K562 (cell line): ENCODE measurements at regions not wholly inside any gene's neighbourhood (a gene's known extent, or its start where the extent isn't known, plus 50 kb on each side); places are given as distances from the start of the nearest gene placed in this dataset.

ENCODE experiments used
- ATAC-seq: fragments of 200-7000 bp; cut with Tn5 transposase; 3 replicates; pipeline ENCODE4 v1.9.1; 2020; ENCODE audit warnings: moderate library complexity
- BruUV-seq: library from RNA; stranded (reverse); fragments of 400-500 nt; replicated peaks from 2 replicates; lab custom pipeline; 2021; lab: Mats Ljungman, UMichigan
- CTCF ChIA-PET: fragments of 300-600 bp; formaldehyde crosslinking; extraction: SDS; loops from one replicate; lab custom pipeline; 2021; ENCODE audit warnings: low intra/inter-chr PET ratio; lab: Yijun Ruan, JAX
- POLR2A ChIA-PET: fragments of 300-600, 350-650 bp; sonication (Branson Sonifier 250); formaldehyde crosslinking; extraction: SDS; loops from one replicate; lab custom pipeline; 2021; ENCODE audit warnings: antibody characterized with exemption, inconsistent platforms; lab: Yijun Ruan, JAX
- DNase-seq, 4 experiments: peaks; one replicate each; pipeline versions ENCODE4 v3.0.0 to v3.0.0-alpha.2; 2011 to 2018; ENCODE audit warnings: low spot score in 3 of 4, mixed read lengths in 3 of 4; ENCODE audit errors: extremely low read depth in 1 of 4
- FAIRE-seq: peaks from 2 replicates; lab custom pipeline; 2011; peaks lifted over from hg19 to GRCh38; lab: Jason Lieb, UNC
- H2AFZ ChIP-seq: 2 replicates; pipeline ENCODE4 v1.6.0; 2011; ENCODE audit warnings: low read depth, low read length, control low read depth, inconsistent platforms
- H3K27ac ChIP-seq: fragments of 200-600 bp; 3 replicates; pipeline ENCODE4 v1.8.0; 2011; ENCODE audit warnings: low read depth, mild to moderate bottlenecking, control low read depth, inconsistent platforms, low read length, moderate library complexity, mixed read lengths; ENCODE audit errors: extremely low read depth
- H3K27me3 ChIP-seq, 2 experiments: fragments of 300-600 bp in 1 of 2; 2 replicates in 1 of 2; 3 replicates in 1 of 2; pipeline versions ENCODE4 v1.6.0 to v1.8.0; 2011; ENCODE audit warnings: inconsistent platforms in 2 of 2, low read length in 2 of 2, mild to moderate bottlenecking in 1 of 2, mixed read lengths in 1 of 2, moderate library complexity in 1 of 2; ENCODE audit not compliant: control insufficient read depth in 2 of 2, insufficient read depth in 2 of 2
- H3K36me3 ChIP-seq: fragments of 300-600 bp; 3 replicates; pipeline ENCODE4 v1.8.0; 2011; ENCODE audit warnings: mild to moderate bottlenecking, low read length, inconsistent platforms; ENCODE audit not compliant: control insufficient read depth, insufficient read depth
- H3K4me1 ChIP-seq, 2 experiments: fragments of 200-600 bp in 1 of 2; replicated peaks in 1 of 2; 2 replicates in 1 of 2; 3 replicates in 1 of 2; pipeline versions ENCODE4 v1.5.1 to v1.8.0; 2011; ENCODE audit warnings: inconsistent platforms in 2 of 2, low read length in 2 of 2, mild to moderate bottlenecking in 1 of 2, mixed read lengths in 1 of 2, moderate library complexity in 1 of 2; ENCODE audit not compliant: control insufficient read depth in 2 of 2, insufficient read depth in 2 of 2
- H3K4me2 ChIP-seq: 2 replicates; pipeline ENCODE4 v1.6.1; 2011; ENCODE audit warnings: low read length, control low read depth, inconsistent platforms, mixed read lengths; ENCODE audit not compliant: insufficient read depth
- H3K4me3 ChIP-seq: fragments of 200-600 bp; sonication (generic), shearing (Covaris generic); 2 replicates; pipeline ENCODE4 v1.5.1; 2016; ENCODE audit warnings: control low read depth, inconsistent platforms
- H3K79me2 ChIP-seq: fragments of 200-600 bp; 3 replicates; pipeline ENCODE4 v1.8.0; 2011; ENCODE audit warnings: low read length, inconsistent platforms; ENCODE audit not compliant: control insufficient read depth, insufficient read depth
- H3K9ac ChIP-seq, 2 experiments: 2 replicates each; pipeline versions ENCODE4 v1.6.0 to v1.6.1; 2011; ENCODE audit warnings: low read depth in 2 of 2, low read length in 2 of 2, control low read depth in 1 of 2, inconsistent platforms in 1 of 2, mild to moderate bottlenecking in 1 of 2, mixed read lengths in 1 of 2; ENCODE audit not compliant: insufficient read depth in 1 of 2
- H3K9me1 ChIP-seq: one replicate; pipeline ENCODE4 v1.6.0; 2011; ENCODE audit warnings: inconsistent platforms, mild to moderate bottlenecking, low read length, moderate library complexity; ENCODE audit not compliant: control insufficient read depth, insufficient read depth
- H3K9me3 ChIP-seq: replicated peaks from 2 replicates; pipeline ENCODE4 v1.5.1; 2011; ENCODE audit warnings: low read depth, low read length, inconsistent platforms; ENCODE audit not compliant: control insufficient read depth, insufficient read depth
- H4K20me1 ChIP-seq: replicated peaks from 2 replicates; pipeline ENCODE4 v1.6.1; 2011; ENCODE audit warnings: low read length, inconsistent platforms, mixed read lengths; ENCODE audit not compliant: control insufficient read depth, insufficient read depth
- CBFA2T2 ChIP-seq: fragments of 450-650 bp; conservative IDR thresholded peaks from 2 replicates; pipeline ENCODE4 v1.6.1; 2017; ENCODE audit warnings: mild to moderate bottlenecking
- FOS ChIP-seq: IDR thresholded peaks from 3 replicates; pipeline ENCODE4 v1.6.1; 2011; ENCODE audit not compliant: insufficient read length; ENCODE audit errors: extremely low read depth
- NFYB ChIP-seq: IDR thresholded peaks from 2 replicates; pipeline ENCODE4 v1.6.1; 2011; ENCODE audit warnings: mild to moderate bottlenecking, moderate library complexity; ENCODE audit not compliant: insufficient read length; ENCODE audit errors: extremely low read depth
- RAD51 ChIP-seq: fragments of 450-650 bp; IDR thresholded peaks from 2 replicates; pipeline ENCODE4 v1.7.1; 2016; ENCODE audit warnings: low read depth, mild to moderate bottlenecking, borderline replicate concordance
- RBM25 ChIP-seq: fragments of 200-400 bp; formaldehyde crosslinking; IDR thresholded peaks from 2 replicates; pipeline ENCODE4 v1.6.1; 2018; ENCODE audit warnings: low read length, low read depth, moderate library complexity; ENCODE audit not compliant: severe bottlenecking
- REST ChIP-seq, 2 experiments: fragments of 450-650 bp; formaldehyde crosslinking in 1 of 2; IDR thresholded peaks; 2 replicates each; pipeline versions ENCODE4 v1.4.0 to v1.6.1; 2014 to 2020; ENCODE audit warnings: mild to moderate bottlenecking in 2 of 2, borderline replicate concordance in 1 of 2, low read depth in 1 of 2
- TAL1 ChIP-seq: fragments of 450-650 bp; IDR thresholded peaks from 2 replicates; pipeline ENCODE4 v1.6.1; 2016; ENCODE audit warnings: mild to moderate bottlenecking
- TOE1 ChIP-seq, 2 experiments: fragments of 450-650 bp in 1 of 2; sonication (generic) in 1 of 2; formaldehyde crosslinking in 1 of 2; IDR thresholded peaks; 2 replicates each; pipeline versions ENCODE4 v1.7.1 to v1.8.0; 2016 to 2022; ENCODE audit warnings: borderline replicate concordance in 2 of 2, mild to moderate bottlenecking in 2 of 2, antibody characterized with exemption in 1 of 2, inconsistent platforms in 1 of 2, low read depth in 1 of 2, missing genetic modification reagents in 1 of 2, moderate library complexity in 1 of 2
- USF1 ChIP-seq: sonication (generic); formaldehyde crosslinking; IDR thresholded peaks from 2 replicates; pipeline ENCODE4 v1.9.0; 2022; ENCODE audit warnings: mild to moderate bottlenecking, missing genetic modification reagents
- WGBS: fragments of 100-300 bp; shearing (Covaris generic); methylation state at CpG from one replicate; pipeline ENCODE4 v1.1.6; 2016; ENCODE audit warnings: low coverage, mixed read lengths; ENCODE audit not compliant: insufficient coverage; ENCODE audit errors: missing lambda C conversion rate; 5-methylcytosine and 5-hydroxymethylcytosine counted together
- in situ Hi-C: fragments of 300-500 bp; cut with MboI; formaldehyde crosslinking; loops from 4 replicates; pipeline ENCODE4 v1.15.0; 2018; ENCODE audit warnings: inconsistent platforms, mixed read lengths
- intact Hi-C: fragments of 100-400 bp; cut with micrococcal nuclease; formaldehyde crosslinking; loops from 2 replicates; pipeline ENCODE4 v1.14.2; 2022
- TF ChIP-seq, protein P1 (sequence below): fragments of 450-650 bp; formaldehyde crosslinking; IDR thresholded peaks from 2 replicates; pipeline ENCODE4 v1.4.0; 2020; ENCODE audit warnings: mild to moderate bottlenecking, mixed read lengths

- no peak overlapping the region for H3K27ac ChIP-seq
- ATAC-seq (peak; percentile 79), FAIRE-seq (no peak), DNase-seq (peak; percentile 29 to 78 (median 70))
- no peaks in the 10 kb centered on the region for H3K9me3 ChIP-seq
- peaks cover 5% of the 10 kb centered on the region; the same call in 1 of the 2 replicates for H4K20me1 ChIP-seq
- no peak overlapping the region for H3K9ac ChIP-seq
- no peaks in the 10 kb centered on the region for H3K27me3 ChIP-seq
- H2AFZ ChIP-seq = no peak overlapping the region
- ChIA-PET POLR2A (no interaction called here), CTCF (no interaction called here)
- H3K4me3 ChIP-seq = no peak overlapping the region
- H3K4me2 ChIP-seq = no peak overlapping the region; the same call in 1 of the 2 replicates
- no peaks in the 10 kb centered on the region for H3K9me1 ChIP-seq
- BruUV-seq = no TSS peak
- H3K4me1 ChIP-seq = no peaks in the 10 kb centered on the region
- H3K79me2 ChIP-seq = no peaks in the 10 kb centered on the region
- in situ Hi-C loops = no loop called here
- no peaks in the 10 kb centered on the region for H3K36me3 ChIP-seq
- 1% methylated on average over 4 of the region's 4 CpGs for WGBS
- intact Hi-C loops = no loop called here
- TF ChIP-seq CBFA2T2 (peak; percentile 52; the same call in 1 of the 2 replicates), TOE1 (IDR thresholded peaks at IDR 0.05; ENCODE audit: borderline replicate concordance) (peak; percentile 53), TOE1 (CRISPR knock-in tag; IDR thresholded peaks at IDR 0.05; ENCODE audit: borderline replicate concordance, low read depth) (no peak), TAL1 (no peak), RBM25 (peak; percentile 48), NFYB (peak; percentile 94), FOS (peak; percentile 64), RAD51 (peak; percentile 87), USF1 (peak; percentile 82), REST (IDR thresholded peaks at IDR 0.05; ENCODE audit: borderline replicate concordance) (peak; percentile 21; the same call in 1 of the 2 replicates), REST (CRISPR knock-in tag; IDR thresholded peaks at IDR 0.05; ENCODE audit: low read depth) (no peak)
- TF ChIP-seq, protein P1, sequence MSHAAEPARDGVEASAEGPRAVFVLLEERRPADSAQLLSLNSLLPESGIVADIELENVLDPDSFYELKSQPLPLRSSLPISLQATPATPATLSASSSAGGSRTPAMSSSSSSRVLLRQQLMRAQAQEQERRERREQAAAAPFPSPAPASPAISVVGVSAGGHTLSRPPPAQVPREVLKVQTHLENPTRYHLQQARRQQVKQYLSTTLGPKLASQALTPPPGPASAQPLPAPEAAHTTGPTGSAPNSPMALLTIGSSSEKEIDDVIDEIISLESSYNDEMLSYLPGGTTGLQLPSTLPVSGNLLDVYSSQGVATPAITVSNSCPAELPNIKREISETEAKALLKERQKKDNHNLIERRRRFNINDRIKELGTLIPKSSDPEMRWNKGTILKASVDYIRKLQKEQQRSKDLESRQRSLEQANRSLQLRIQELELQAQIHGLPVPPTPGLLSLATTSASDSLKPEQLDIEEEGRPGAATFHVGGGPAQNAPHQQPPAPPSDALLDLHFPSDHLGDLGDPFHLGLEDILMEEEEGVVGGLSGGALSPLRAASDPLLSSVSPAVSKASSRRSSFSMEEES (CRISPR knock-in tag) = peak; percentile 69
These were observed 118.1 kb upstream of the SLC6A11 start for GRCh38 chr3:10697918-10698317.
